Peyer's patch (tissue), 4 donors: ENCODE measurements at regions not wholly inside any gene's neighbourhood (a gene's known extent, or its start where the extent isn't known, plus 50 kb on each side); places are given as distances from the start of the nearest gene placed in this dataset.

Experiments used
- CTCF ChIP-seq, 6 experiments: fragments of 450-650 bp in 4 of 6; fragments of 200-600 bp in 2 of 6; sonication (generic) in 1 of 6; IDR thresholded peaks; one replicate each; pipeline ENCODE4 v1.5.1; 2017 to 2019; ENCODE audit warnings: antibody characterized with exemption in 6 of 6, mild to moderate bottlenecking in 3 of 6, moderate library complexity in 1 of 6
- POLR2A ChIP-seq, 2 donors: fragments of 450-650 bp; IDR thresholded peaks; one replicate each; pipeline ENCODE4 v1.5.1; 2017; ENCODE audit warnings: antibody characterized with exemption in 2 of 2, mild to moderate bottlenecking in 2 of 2, moderate library complexity in 2 of 2

- TF ChIP-seq CTCF (IDR thresholded peaks at IDR 0.05) (no peak), POLR2A (IDR thresholded peaks at IDR 0.05) (no peak)
These were observed 380.9 kb downstream of the GJA1 start for GRCh38 chr6:121816361-121816760.
